H1 (cell line): ENCODE measurements at regions not wholly inside any gene's neighbourhood (a gene's known extent, or its start where the extent isn't known, plus 50 kb on each side); places are given as distances from the start of the nearest gene placed in this dataset.

Experiments used
- CTBP2 ChIP-seq: IDR thresholded peaks from 2 replicates; pipeline ENCODE4 v1.7.0; 2011; ENCODE audit warnings: borderline replicate concordance, mild to moderate bottlenecking, moderate library complexity, mixed read lengths, low read length; ENCODE audit not compliant: insufficient read depth, insufficient read length
- PHF8 ChIP-seq: fragments of 200-600 bp; sonication (generic); conservative IDR thresholded peaks from 2 replicates; pipeline ENCODE4 v1.7.1; 2012; ENCODE audit warnings: low read depth, mild to moderate bottlenecking, inconsistent platforms, low read length, moderate library complexity
- RAD21 ChIP-seq, 2 experiments: IDR thresholded peaks in 1 of 2; conservative IDR thresholded peaks in 1 of 2; 2 replicates each; pipeline ENCODE4 v1.6.1; 2011; ENCODE audit warnings: low read depth in 2 of 2, low read length in 2 of 2, improper control_type of control experiment in 1 of 2, inconsistent platforms in 1 of 2, mild to moderate bottlenecking in 1 of 2, moderate library complexity in 1 of 2
- SAP30 ChIP-seq: fragments of 300-600 bp; sonication (generic); IDR thresholded peaks from 2 replicates; pipeline ENCODE4 v1.7.1; 2012; ENCODE audit warnings: low read length, moderate library complexity, mild to moderate bottlenecking, inconsistent platforms; ENCODE audit not compliant: insufficient read depth, insufficient replicate concordance

DNA sequence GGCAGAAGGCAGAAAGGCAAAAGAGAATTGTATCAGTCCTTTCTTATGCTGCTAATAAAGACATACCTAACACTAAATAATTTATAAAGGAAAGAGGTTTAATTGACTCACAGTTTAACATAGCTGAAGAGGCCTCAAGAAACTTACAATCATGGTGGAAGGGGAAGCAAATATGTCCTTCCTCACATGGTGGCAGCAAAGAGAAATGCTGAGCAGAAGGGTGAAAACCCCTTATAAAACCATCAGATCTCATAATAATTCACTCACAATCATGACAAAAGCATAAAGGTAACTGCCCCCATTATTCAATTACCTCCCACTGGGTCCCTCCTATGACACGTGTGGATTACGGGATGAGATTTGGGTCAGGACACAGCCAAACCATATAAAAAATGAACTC lies 312.5 kb upstream of the PTGER4 start (continued):
- TF ChIP-seq SAP30, result no peak
- TF ChIP-seq CTBP2, result no peak
- peak in 1 of 2 experiments; percentile 25; a peak in 1 of 4 replicates for TF ChIP-seq RAD21 (IDR thresholded peaks at IDR 0.05 in 1 of 2, conservative IDR thresholded peaks at IDR 0.05 in 1 of 2; ENCODE audit: low read depth in 2 of 2, low read length in 2 of 2)
- no peak for TF ChIP-seq PHF8
